Activated CD4-positive, alpha-beta T cell treated with anti-CD3 and anti-CD28 coated beads, Interleukin-2, amount 10 ng/mL, durations not matched to agents 7 days and 5 days (primary cell): ENCODE measurements at regions not wholly inside any gene's neighbourhood (a gene's known extent, or its start where the extent isn't known, plus 50 kb on each side); places are given as distances from the start of the nearest gene placed in this dataset.

Experiments used
- CTCF ChIA-PET: fragments of 350-600 bp; sonication (Branson Sonifier 250); formaldehyde crosslinking; loops from one replicate; lab custom pipeline; 2021; ENCODE audit warnings: antibody characterized with exemption; lab: Charles Lee
- POLR2A ChIA-PET: fragments of 350-600 bp; sonication (Branson Sonifier 250); formaldehyde crosslinking; loops from one replicate; lab custom pipeline; 2021; ENCODE audit warnings: antibody characterized with exemption; lab: Charles Lee
- DNase-seq: peaks from one replicate; pipeline ENCODE4 v3.0.0-alpha.2; 2020
- H3K27ac Mint-ChIP-seq: one replicate; pipeline ENCODE4 v1.8.0; 2021; ENCODE audit warnings: mild to moderate bottlenecking, moderate library complexity, mixed read lengths
- H3K27me3 Mint-ChIP-seq: one replicate; pipeline ENCODE4 v1.8.0; 2021; ENCODE audit warnings: mixed read lengths
- H3K36me3 Mint-ChIP-seq: one replicate; pipeline ENCODE4 v1.8.0; 2021; ENCODE audit warnings: low read depth, mixed read lengths
- H3K4me1 Mint-ChIP-seq: one replicate; pipeline ENCODE4 v1.8.0; 2021; ENCODE audit warnings: mixed read lengths
- H3K4me3 Mint-ChIP-seq: one replicate; pipeline ENCODE4 v1.8.0; 2021; ENCODE audit warnings: mild to moderate bottlenecking, moderate library complexity, mixed read lengths
- H3K9me3 Mint-ChIP-seq: one replicate; pipeline ENCODE4 v1.8.0; 2021; ENCODE audit warnings: mixed read lengths

DNA sequence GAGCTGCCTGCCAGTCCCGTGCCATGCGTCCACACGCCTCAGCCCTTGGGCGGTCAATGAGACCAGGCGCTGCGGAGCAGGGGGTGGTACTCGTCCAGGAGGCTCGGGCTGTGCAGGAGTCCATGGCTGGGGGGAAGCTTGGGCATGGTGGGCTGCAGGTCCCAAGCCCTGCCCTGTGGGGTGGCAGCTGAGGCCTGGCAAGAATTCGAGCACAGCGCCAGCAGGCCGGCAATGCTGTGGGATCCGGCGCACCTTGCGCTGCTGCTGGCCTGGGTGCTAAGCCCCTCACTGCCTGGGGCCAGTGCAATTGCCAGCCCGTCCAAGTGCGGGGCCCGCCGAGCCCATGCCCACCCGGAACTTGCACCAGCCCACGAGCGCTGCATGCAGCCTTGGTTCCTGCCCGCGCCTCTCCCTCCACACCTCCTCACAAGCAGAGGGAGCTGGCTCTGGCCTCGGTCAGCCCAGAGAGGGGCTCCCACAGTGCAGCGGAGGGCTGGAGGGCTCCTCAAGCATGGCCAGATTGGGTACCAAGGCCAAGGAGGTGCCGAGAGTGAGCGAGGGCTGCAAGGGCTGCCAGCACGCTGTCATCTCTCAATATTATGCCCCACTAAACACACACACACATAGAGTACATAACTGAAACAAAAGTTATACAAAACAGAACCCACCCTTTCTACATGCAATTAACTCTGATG lies 307.7 kb downstream of the LMO4 start:
- Mint-ChIP-seq H3K27ac (no peak overlapping the region), H3K36me3 (no peaks in the 10 kb centered on the region), H3K9me3 (no peaks in the 10 kb centered on the region), H3K27me3 (no peaks in the 10 kb centered on the region), H3K4me1 (no peaks in the 10 kb centered on the region), H3K4me3 (no peak overlapping the region)
- no peak for DNase-seq
- CTCF ChIA-PET: no interaction called here
- POLR2A ChIA-PET: no interaction called here

DNA sequence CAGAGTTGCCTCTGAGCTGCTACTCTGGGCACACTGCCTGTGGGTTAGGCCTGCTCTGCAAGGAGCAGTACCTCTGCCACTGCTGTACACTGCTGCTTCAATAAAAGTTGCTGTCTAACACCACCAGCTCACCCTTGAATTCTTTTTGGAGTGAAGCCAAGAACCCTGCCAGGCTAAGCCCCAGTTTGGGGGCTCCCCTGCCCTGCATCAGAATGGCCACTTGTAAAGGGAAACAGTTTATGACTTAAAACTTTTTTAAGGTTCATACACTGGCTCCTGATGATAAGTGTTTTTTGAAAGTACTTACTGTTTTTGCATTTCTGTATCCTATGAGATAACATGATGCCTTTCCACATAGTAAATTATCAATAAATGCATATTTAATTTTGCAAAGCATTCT lies 310.0 kb downstream of the LMO4 start:
- H3K4me1 Mint-ChIP-seq: no peaks in the 10 kb centered on the region
- ChIA-PET CTCF (no interaction called here), POLR2A (no interaction called here)
- DNase-seq: no peak
- no peaks in the 10 kb centered on the region for H3K27me3 Mint-ChIP-seq
- no peaks in the 10 kb centered on the region for H3K36me3 Mint-ChIP-seq
- H3K9me3 Mint-ChIP-seq: no peaks in the 10 kb centered on the region
- H3K4me3 Mint-ChIP-seq: no peak overlapping the region
- no peak overlapping the region for H3K27ac Mint-ChIP-seq

DNA sequence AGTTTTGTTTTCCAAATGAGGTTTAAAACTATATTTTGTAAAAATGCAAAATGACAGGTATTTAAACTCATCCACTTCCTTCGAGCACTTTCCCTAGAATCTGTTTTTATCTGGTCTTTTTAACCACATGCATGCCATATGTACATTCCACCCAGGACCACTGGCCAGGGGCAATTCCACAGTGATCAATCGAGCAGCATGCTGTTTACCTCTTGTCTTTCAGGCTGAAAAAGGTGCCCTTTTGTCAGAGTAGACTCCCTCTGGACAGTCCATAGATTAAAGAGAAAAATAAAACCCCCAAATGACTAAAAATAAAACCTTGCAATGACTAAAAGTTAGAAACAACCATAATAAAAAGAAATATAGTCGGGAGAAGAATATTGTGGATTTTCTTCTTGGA lies 313.3 kb downstream of the LMO4 start:
- no peak overlapping the region for H3K4me3 Mint-ChIP-seq
- POLR2A ChIA-PET: no interaction called here
- CTCF ChIA-PET: no interaction called here

DNA sequence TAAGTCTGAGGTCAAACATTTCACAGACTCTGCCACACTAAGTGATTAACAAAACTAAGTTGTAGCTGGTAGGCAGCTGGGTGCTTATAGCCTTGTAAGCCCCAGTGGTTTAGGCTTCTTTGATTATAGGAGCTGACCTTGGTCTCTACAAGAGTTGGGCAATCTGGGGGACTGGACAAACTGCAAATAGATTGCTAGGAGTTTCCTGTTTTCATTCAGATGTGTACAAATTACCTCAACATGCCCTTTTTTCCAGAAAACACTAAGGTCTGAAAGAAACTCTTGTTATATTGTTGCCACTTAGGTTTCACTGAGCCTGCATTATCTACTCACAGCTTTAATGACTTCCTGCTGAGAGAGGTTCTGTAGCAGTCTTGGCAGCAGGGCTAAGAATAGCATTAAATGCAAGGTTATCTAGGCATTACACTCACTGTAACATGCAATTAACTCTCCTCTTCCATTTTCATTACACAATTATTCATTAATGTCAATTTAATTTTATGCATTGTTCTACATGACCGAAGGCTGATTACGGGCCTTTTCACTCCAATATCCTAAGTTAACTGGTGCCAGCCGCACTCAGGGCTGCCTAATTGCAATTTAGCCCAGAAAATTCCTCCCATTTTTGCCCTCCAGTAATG lies 314.0 kb downstream of the LMO4 start:
- H3K27ac Mint-ChIP-seq: no peak overlapping the region
- POLR2A ChIA-PET: interaction anchor here (0.7 kb wide), 1 partner anchor 871 kb away, joined by 3 read pairs; no protein-coding TSS in a partner anchor
- H3K36me3 Mint-ChIP-seq: no peaks in the 10 kb centered on the region
- no peak for DNase-seq
- CTCF ChIA-PET: no interaction called here
- no peak overlapping the region for H3K4me3 Mint-ChIP-seq
- no peaks in the 10 kb centered on the region for H3K27me3 Mint-ChIP-seq
- no peaks in the 10 kb centered on the region for H3K4me1 Mint-ChIP-seq
- H3K9me3 Mint-ChIP-seq: no peaks in the 10 kb centered on the region

More for the DNA sequence above, 313.3 kb downstream of the LMO4 start:
- Mint-ChIP-seq H3K4me1 (no peaks in the 10 kb centered on the region), H3K27me3 (no peaks in the 10 kb centered on the region), H3K36me3 (no peaks in the 10 kb centered on the region), H3K9me3 (no peaks in the 10 kb centered on the region), H3K27ac (no peak overlapping the region)
- no peak for DNase-seq

GRCh38 chr1:87644033-87644578 lies 315.4 kb downstream of the LMO4 start:
- CTCF ChIA-PET: no interaction called here
- Mint-ChIP-seq H3K4me1 (no peaks in the 10 kb centered on the region), H3K27me3 (no peaks in the 10 kb centered on the region), H3K27ac (no peak overlapping the region), H3K9me3 (no peaks in the 10 kb centered on the region), H3K36me3 (no peaks in the 10 kb centered on the region), H3K4me3 (no peak overlapping the region)
- POLR2A ChIA-PET: no interaction called here
- DNase-seq: no peak

DNA sequence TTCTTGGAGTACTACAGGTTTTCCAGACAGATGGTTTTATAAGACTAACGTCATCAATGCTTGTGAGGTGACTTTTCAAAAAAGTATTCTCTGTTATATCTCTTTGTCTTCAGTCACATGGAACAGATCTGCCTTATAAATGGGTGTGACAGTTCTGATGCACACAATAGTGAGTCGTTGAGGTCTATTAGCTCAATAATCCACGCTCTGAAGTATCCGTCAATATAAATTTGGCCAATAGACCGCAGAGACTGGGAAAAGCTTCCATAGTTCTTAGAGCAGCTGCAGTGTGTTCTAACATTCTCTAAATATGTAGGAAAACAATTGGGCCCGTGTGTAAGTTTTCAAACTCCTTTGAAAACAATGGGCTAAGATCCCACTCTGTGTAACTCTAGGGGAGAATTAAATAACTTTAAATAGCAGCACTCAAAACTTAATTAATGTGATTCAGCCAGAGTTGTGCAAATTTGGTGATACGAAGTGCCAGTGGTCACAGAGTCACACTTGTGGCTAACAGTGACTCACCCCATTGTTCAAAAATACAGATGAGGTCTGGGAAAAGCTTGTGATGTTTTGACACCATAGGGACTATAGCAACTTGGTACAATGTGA lies 316.0 kb downstream of the LMO4 start:
- Mint-ChIP-seq H3K9me3 (no peaks in the 10 kb centered on the region), H3K27me3 (no peaks in the 10 kb centered on the region), H3K27ac (no peak overlapping the region), H3K4me3 (no peak overlapping the region), H3K36me3 (no peaks in the 10 kb centered on the region), H3K4me1 (no peaks in the 10 kb centered on the region)
- ChIA-PET POLR2A (no interaction called here), CTCF (no interaction called here)
- DNase-seq: no peak

GRCh38 chr1:87647430-87648177 lies 318.9 kb downstream of the LMO4 start:
- DNase-seq: no peak
- no peaks in the 10 kb centered on the region for H3K27me3 Mint-ChIP-seq
- no peaks in the 10 kb centered on the region for H3K36me3 Mint-ChIP-seq
- POLR2A ChIA-PET: no interaction called here
- H3K4me3 Mint-ChIP-seq: no peak overlapping the region
- H3K9me3 Mint-ChIP-seq: no peaks in the 10 kb centered on the region
- CTCF ChIA-PET: interaction anchor here (1.3 kb wide), 1 partner anchor 15 kb away, joined by 3 read pairs; no protein-coding TSS in a partner anchor
- no peak overlapping the region for H3K27ac Mint-ChIP-seq
- H3K4me1 Mint-ChIP-seq: no peaks in the 10 kb centered on the region

DNA sequence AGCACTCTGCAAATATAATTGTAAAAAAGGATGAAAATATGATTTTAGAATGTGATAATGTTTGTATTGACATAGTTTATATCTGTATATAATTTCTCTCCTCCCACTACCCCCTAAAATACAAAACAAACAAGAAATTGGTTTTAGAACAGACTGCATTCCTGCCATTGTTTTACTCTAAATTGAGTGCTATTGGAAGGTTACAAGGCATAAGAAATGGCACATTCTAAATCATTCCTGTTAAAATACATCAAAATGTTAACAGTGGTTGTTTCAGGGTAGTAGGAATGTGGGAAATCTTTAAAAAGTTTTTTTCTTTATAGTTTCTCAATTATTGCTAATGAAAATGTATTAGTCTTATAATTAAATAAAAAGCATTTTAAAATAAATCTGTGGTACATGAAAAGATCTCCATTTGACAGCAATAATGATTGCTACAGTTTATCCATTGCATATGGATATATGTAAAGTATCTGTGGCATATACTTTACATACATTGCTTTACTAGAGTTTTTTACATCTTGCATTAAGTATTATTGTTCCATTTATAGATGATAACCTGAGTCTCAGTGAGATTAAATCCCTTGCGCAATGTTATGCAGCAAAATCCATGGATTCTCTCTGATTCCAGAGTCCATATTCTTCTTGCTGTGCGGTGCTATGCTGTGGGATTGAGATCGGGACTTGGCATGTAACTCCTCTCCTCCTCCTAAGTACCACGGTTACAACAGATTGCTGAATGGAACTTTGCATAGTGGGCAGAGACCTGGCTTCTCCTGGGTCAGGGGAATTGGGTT lies 319.8 kb downstream of the LMO4 start:
- no peak for DNase-seq
- CTCF ChIA-PET: no interaction called here
- H3K27me3 Mint-ChIP-seq: no peaks in the 10 kb centered on the region
- H3K27ac Mint-ChIP-seq: no peak overlapping the region
- H3K9me3 Mint-ChIP-seq: no peaks in the 10 kb centered on the region
- no peaks in the 10 kb centered on the region for H3K36me3 Mint-ChIP-seq
- POLR2A ChIA-PET: no interaction called here
- H3K4me1 Mint-ChIP-seq: no peaks in the 10 kb centered on the region
- H3K4me3 Mint-ChIP-seq: no peak overlapping the region

DNA sequence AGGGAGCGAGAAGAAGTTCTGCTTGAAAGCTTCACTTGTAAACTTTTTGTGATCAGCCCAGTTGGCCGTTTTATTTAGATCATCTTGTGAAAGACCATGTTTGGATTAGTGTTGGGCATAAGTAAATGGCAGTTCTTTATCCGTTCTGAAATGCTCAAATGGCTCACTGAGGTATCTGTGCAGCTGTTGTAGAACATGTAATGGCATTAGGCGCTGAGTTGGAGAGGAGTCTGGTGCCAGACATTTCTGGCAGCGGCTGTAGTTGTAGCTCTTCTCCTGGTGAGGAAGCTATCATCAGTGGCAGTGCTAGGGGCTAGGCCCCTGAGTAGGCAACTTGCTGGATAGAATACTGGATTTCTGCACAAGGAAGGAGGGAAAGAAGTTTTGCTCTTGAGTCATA lies 321.6 kb downstream of the LMO4 start:
- Mint-ChIP-seq H3K27ac (no peak overlapping the region), H3K4me3 (no peak overlapping the region), H3K9me3 (no peaks in the 10 kb centered on the region), H3K4me1 (no peaks in the 10 kb centered on the region), H3K36me3 (no peaks in the 10 kb centered on the region), H3K27me3 (no peaks in the 10 kb centered on the region)
- POLR2A ChIA-PET: no interaction called here
- DNase-seq: no peak
- CTCF ChIA-PET: interaction anchor here (0.5 kb wide), 1 partner anchor 695 kb away, joined by 3 read pairs; no protein-coding TSS in a partner anchor

DNA sequence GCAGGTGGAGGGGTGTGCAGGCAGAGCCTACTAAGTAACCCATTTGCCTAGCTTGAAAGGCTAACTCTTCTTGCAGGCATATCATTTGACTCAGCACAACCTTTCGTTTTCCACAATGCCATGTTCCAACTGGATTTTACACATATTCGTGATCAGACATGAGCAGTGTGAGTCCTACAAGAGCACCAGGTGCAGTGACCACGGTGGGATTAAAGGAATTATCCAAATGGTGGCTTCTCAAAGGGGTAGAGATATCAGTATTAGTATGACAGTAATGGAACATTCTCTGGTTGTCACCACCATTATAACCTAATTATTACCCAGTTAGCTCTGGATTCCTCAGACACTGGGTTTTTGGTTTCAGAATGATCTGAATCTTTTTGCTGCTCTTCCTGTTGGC lies 323.5 kb downstream of the LMO4 start:
- POLR2A ChIA-PET: no interaction called here
- Mint-ChIP-seq H3K4me3 (no peak overlapping the region), H3K27ac (no peak overlapping the region), H3K27me3 (no peaks in the 10 kb centered on the region), H3K36me3 (no peaks in the 10 kb centered on the region), H3K9me3 (no peaks in the 10 kb centered on the region), H3K4me1 (no peaks in the 10 kb centered on the region)
- no peak for DNase-seq
- CTCF ChIA-PET: no interaction called here

DNA sequence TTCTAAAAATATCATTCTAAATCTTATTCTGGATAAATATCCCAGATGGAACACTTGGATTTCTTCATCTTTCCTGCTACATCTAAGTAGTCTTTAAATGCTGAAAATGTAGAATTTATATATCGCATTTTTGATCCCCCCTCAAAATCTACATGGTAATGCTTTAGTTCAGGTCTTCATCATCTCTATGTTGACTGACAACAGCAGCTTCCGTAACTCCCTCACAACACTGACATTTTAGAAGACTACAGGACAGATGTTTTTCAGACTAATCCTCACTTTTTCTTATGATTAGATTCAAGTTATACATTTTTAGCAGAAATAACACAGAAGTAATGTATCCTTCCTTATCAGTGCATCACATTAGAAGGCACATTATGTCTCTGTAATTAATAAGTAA lies 336.5 kb downstream of the LMO4 start:
- Mint-ChIP-seq H3K36me3 (no peaks in the 10 kb centered on the region), H3K9me3 (no peaks in the 10 kb centered on the region), H3K4me1 (no peaks in the 10 kb centered on the region), H3K27ac (no peak overlapping the region), H3K27me3 (no peaks in the 10 kb centered on the region), H3K4me3 (no peak overlapping the region)
- CTCF ChIA-PET: no interaction called here
- DNase-seq: no peak
- POLR2A ChIA-PET: no interaction called here

GRCh38 chr1:87666681-87667080 lies 338.0 kb downstream of the LMO4 start:
- Mint-ChIP-seq H3K36me3 (no peaks in the 10 kb centered on the region), H3K4me1 (no peaks in the 10 kb centered on the region), H3K27me3 (no peaks in the 10 kb centered on the region), H3K4me3 (no peak overlapping the region), H3K9me3 (no peaks in the 10 kb centered on the region), H3K27ac (no peak overlapping the region)
- DNase-seq: no peak
- CTCF ChIA-PET: no interaction called here
- POLR2A ChIA-PET: no interaction called here
